ENCODE measurements at regions not wholly inside any gene's neighbourhood (a gene's known extent, or its start where the extent isn't known, plus 50 kb on each side); places are given as distances from the start of the nearest gene placed in this dataset.

- Histone ChIP-seq H3K9me2 (replicated peaks; ENCODE audit: control insufficient read depth, low read length) (no peaks in the 10 kb centered on the region), H3K9me3 (ENCODE audit: control insufficient read depth, insufficient read depth, low read length) (no peaks in the 10 kb centered on the region), H3K27me3 (ENCODE audit: control insufficient read depth, low read length) (no peaks in the 10 kb centered on the region), H4K20me1 (ENCODE audit: control insufficient read depth, insufficient read depth, low read depth, low read length) (no peaks in the 10 kb centered on the region), H3K4me3 (ENCODE audit: low read length) (no peak overlapping the region), H3K4me1 (ENCODE audit: control insufficient read depth, low read length) (no peaks in the 10 kb centered on the region), H3K27ac (ENCODE audit: low read depth, low read length) (no peak overlapping the region), H3F3A (ENCODE audit: control insufficient read depth, insufficient read depth) (no peaks in the 10 kb centered on the region), H3K79me2 (ENCODE audit: control insufficient read depth, low read length) (no peaks in the 10 kb centered on the region), H3K36me3 (ENCODE audit: control insufficient read depth, low read length) (no peaks in the 10 kb centered on the region), H3K4me2 (ENCODE audit: low read length) (no peak overlapping the region)
- no peak for TF ChIP-seq CTCF (IDR thresholded peaks at IDR 0.05; ENCODE audit: low read depth, low read length, poor library complexity, severe bottlenecking)
- no peak for TF ChIP-seq EZH2phosphoT487 (IDR thresholded peaks at IDR 0.05; ENCODE audit: borderline replicate concordance, low read length)
These were observed 434.9 kb upstream of the SULF2 start for GRCh38 chr20:48220033-48220633.

- Histone ChIP-seq H3K27ac (ENCODE audit: low read depth, low read length) (no peak overlapping the region), H3F3A (ENCODE audit: control insufficient read depth, insufficient read depth) (no peaks in the 10 kb centered on the region), H3K36me3 (ENCODE audit: control insufficient read depth, low read length) (no peaks in the 10 kb centered on the region), H3K27me3 (ENCODE audit: control insufficient read depth, low read length) (no peaks in the 10 kb centered on the region), H3K79me2 (ENCODE audit: control insufficient read depth, low read length) (no peaks in the 10 kb centered on the region), H3K4me1 (ENCODE audit: control insufficient read depth, low read length) (no peaks in the 10 kb centered on the region), H3K9me3 (ENCODE audit: control insufficient read depth, insufficient read depth, low read length) (no peaks in the 10 kb centered on the region), H3K4me3 (ENCODE audit: low read length) (no peak overlapping the region), H3K9me2 (replicated peaks; ENCODE audit: control insufficient read depth, low read length) (no peaks in the 10 kb centered on the region), H3K4me2 (ENCODE audit: low read length) (no peak overlapping the region), H4K20me1 (ENCODE audit: control insufficient read depth, insufficient read depth, low read depth, low read length) (no peaks in the 10 kb centered on the region)
- TF ChIP-seq CTCF (IDR thresholded peaks at IDR 0.05; ENCODE audit: low read depth, low read length, poor library complexity, severe bottlenecking) (no peak), EZH2phosphoT487 (IDR thresholded peaks at IDR 0.05; ENCODE audit: borderline replicate concordance, low read length) (no peak)
These were observed 434.0 kb upstream of the SULF2 start for GRCh38 chr20:48219306-48219705.

GRCh38 chr20:48217190-48217589, 431.9 kb upstream of the SULF2 start:
- H3K36me3 ChIP-seq (ENCODE audit: control insufficient read depth, low read length): no peaks in the 10 kb centered on the region
- no peak overlapping the region for H3K27ac ChIP-seq (ENCODE audit: low read depth, low read length)
- H3K27me3 ChIP-seq (ENCODE audit: control insufficient read depth, low read length): no peaks in the 10 kb centered on the region
- H3K79me2 ChIP-seq (ENCODE audit: control insufficient read depth, low read length): no peaks in the 10 kb centered on the region
- H3K4me3 ChIP-seq (ENCODE audit: low read length): no peak overlapping the region
- H3K9me3 ChIP-seq (ENCODE audit: control insufficient read depth, insufficient read depth, low read length): no peaks in the 10 kb centered on the region
- TF ChIP-seq CTCF (IDR thresholded peaks at IDR 0.05; ENCODE audit: low read depth, low read length, poor library complexity, severe bottlenecking): no peak
- no peak for TF ChIP-seq EZH2phosphoT487 (IDR thresholded peaks at IDR 0.05; ENCODE audit: borderline replicate concordance, low read length)
- H3K4me1 ChIP-seq (ENCODE audit: control insufficient read depth, low read length): no peaks in the 10 kb centered on the region
- H4K20me1 ChIP-seq (ENCODE audit: control insufficient read depth, insufficient read depth, low read depth, low read length): no peaks in the 10 kb centered on the region
- H3F3A ChIP-seq (ENCODE audit: control insufficient read depth, insufficient read depth): no peaks in the 10 kb centered on the region
- H3K4me2 ChIP-seq (ENCODE audit: low read length): no peak overlapping the region
- H3K9me2 ChIP-seq (replicated peaks; ENCODE audit: control insufficient read depth, low read length): no peaks in the 10 kb centered on the region
